Hepatic stellate cell (primary cell): ENCODE measurements at regions not wholly inside any gene's neighbourhood (a gene's known extent, or its start where the extent isn't known, plus 50 kb on each side); places are given as distances from the start of the nearest gene placed in this dataset.
A peak's percentile ranks its signal among the peaks of the same experiment; 100 is the strongest.

Experiments used
- DNase-seq: peaks from one replicate; pipeline ENCODE4 v3.0.0; 2011; ENCODE audit warnings: low spot score

- no peak for DNase-seq
Measured at GRCh38 chr10:109200646-109201045, 722.7 kb downstream of the XPNPEP1 start.

DNA sequence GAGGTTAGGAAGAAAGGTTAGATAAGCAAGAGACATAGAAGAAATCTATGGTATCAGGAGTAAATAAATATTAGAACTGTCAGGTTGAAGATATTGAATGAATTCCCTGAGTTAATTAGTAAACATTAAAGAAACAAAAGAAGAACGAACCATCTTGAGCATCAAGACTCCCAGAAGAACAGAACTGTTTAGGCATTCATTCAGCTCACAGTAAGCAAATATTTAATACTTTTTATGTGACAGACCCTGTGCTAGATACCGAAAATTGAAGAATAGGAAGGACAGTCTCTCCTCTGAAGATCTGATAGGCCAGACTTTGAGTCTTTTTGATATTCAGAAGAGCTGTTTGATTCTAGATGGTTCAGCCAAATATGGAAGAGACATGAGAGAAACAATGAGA is 731.5 kb downstream of the XPNPEP1 start:
- DNase-seq: no peak

DNA sequence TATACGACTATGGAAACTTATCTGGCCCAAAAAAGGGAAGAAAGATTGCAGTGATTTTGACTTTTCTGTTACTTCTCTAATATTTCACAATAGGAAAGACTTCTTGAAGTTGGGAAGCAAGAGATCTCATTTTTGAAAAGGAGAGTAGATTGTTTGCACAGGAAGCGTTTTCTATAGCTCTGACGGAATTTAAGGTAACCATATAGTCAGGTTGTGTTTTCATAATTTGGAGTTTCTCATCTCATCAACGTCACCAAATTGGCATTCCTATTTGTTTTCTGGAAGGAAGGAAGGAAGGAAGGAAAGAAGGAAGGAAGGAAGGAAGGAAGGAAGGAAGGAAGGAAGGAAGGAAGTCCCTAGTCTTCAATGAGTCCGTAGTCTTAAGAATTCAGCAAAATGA is 732.0 kb downstream of the XPNPEP1 start:
- DNase-seq: no peak

DNA sequence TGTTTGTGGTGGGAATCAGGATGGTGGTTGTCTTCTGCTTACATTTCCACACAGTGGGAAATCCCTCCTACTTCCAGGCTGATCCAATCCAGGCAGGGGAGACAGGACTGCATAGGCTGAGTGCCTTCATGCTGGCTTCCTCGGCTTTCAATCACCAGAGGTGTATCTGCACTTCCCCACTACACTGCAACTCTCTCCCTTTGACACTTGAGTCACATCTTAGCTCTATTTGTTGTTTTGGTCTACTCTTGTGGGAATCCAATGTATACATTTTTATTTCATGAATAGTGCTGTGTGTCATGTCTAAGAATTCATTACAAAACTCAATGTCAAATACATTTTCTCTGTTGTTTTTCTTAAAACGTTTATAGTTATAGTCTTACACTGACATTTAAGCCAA is 735.6 kb downstream of the XPNPEP1 start:
- peak; percentile 26 for DNase-seq

- no peak for DNase-seq
Measured at GRCh38 chr10:109183366-109183765, 739.9 kb downstream of the XPNPEP1 start.

DNA sequence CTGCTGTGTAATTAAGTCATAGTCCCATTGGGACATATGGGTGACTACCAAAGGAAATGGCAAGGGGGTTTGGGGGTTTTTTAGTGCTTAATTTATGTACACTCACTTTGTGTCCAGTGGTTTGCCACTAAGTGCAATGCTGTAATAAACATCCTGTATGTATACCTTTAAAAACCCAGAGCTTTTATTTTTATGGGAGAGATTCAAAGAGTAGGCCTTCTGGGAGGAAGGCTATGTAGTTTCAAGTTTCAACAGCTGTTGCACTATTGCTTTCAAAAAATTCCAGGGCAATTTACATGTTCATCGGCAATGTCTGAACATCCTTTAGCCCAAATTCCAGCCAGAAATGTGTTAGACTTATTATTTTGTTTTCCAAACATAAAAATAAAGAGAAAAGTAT is 744.7 kb downstream of the XPNPEP1 start:
- no peak for DNase-seq

DNA sequence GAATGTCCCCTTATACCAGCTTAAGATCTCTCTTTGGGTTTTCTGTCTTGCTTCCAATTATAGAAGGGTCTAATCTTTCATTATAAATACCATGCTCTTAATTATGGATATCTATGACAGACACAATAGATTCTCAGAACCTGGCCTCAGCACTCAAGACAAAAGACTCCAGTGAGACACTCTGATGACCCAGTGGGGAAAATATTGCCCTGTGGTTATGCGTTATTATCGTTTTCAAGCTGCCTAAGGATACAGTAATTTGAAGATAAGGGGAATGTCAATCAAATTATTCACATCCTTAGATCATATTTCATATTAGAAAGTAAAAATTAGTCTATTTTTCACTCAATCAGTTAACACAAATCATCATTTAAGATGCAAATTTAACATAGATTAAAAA is 748.8 kb downstream of the XPNPEP1 start:
- DNase-seq: no peak

GRCh38 chr10:109173937-109174336 is 749.4 kb downstream of the XPNPEP1 start:
- no peak for DNase-seq

DNA sequence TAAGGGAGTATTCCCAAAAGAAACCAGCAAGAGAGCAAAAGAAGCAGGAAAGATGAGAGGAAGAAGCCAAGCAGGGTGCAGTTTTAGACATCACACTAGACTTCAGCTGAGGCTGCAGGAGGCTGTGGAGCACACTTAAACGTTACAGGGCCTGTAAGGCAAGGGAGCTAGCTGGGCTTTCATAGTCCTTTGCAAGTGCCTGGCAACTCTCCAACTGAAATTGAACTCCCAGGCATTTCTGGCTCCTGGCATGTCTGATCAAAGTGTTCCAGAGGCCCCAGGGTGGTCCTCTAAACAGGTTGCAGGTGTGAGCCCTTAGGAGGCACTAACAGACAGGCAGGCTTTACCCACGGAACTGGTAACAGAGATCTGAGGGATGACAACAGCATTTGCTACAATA is 750.2 kb downstream of the XPNPEP1 start:
- DNase-seq: no peak

- DNase-seq: no peak
Measured at GRCh38 chr10:109166935-109167334, 756.4 kb downstream of the XPNPEP1 start.

- DNase-seq: no peak
Measured at GRCh38 chr10:109159351-109159750, 764.0 kb downstream of the XPNPEP1 start.

- no peak for DNase-seq
Measured at GRCh38 chr10:109156396-109156795, 766.9 kb downstream of the XPNPEP1 start.

DNA sequence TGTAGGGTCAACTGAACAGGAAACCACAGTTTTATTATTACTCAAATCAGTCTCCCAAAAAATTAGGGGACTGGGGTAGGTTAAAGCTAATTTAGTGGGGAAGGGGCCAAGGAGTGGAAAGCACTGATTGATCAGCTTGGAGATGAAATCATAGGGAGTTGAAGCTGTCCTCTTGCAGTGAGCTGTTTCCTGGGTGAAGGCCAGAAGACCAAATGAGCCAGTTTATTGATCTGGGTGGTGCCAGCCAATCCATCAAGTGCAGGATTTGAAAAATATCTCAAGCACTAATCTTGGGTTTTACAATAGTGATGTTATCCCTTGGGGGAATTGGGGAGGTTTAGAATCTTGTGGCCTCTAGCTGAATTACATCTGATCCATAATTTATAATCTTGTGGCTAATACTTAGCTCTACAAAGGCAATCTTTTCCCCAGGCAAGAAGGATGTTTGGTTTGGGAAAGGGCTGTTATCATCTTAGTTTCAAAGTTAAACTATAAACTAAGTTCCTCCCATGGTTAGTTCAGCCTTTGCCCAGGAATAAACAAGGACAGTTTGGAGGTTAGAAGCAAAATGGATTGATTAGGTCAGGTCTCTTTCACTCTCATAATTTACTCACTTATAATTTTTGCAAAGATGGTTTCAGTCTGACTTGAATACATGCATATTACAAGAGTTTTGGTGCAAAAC is 773.5 kb downstream of the XPNPEP1 start:
- DNase-seq: no peak

GRCh38 chr10:109127363-109127762 is 795.9 kb downstream of the XPNPEP1 start:
- no peak for DNase-seq

- DNase-seq: no peak
Measured at GRCh38 chr10:109126541-109126940, 796.8 kb downstream of the XPNPEP1 start.

- DNase-seq: no peak
Measured at GRCh38 chr10:109126016-109126415, 797.3 kb downstream of the XPNPEP1 start.

GRCh38 chr10:109115179-109115578 is 808.1 kb downstream of the XPNPEP1 start:
- no peak for DNase-seq

- no peak for DNase-seq
Measured at GRCh38 chr10:109114579-109114978, 808.7 kb downstream of the XPNPEP1 start.

DNA sequence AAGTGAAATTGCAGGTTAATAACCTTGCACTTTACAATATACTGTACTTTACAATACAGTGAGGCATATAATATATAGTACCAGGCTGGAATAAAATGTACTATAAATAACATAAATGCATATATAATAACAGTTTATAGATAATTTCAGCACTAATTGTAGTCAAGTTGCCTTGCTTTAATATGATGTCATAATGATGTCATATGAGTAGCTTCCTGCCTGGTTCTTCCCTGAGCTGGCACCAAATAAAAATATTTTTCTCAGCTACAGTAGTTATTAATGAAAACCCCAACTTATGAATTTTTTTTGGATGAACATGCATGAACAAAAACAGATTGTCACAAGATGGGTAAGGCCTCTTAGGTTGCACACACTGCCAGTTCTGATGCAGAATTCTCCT is 816.7 kb downstream of the XPNPEP1 start:
- DNase-seq: no peak

DNA sequence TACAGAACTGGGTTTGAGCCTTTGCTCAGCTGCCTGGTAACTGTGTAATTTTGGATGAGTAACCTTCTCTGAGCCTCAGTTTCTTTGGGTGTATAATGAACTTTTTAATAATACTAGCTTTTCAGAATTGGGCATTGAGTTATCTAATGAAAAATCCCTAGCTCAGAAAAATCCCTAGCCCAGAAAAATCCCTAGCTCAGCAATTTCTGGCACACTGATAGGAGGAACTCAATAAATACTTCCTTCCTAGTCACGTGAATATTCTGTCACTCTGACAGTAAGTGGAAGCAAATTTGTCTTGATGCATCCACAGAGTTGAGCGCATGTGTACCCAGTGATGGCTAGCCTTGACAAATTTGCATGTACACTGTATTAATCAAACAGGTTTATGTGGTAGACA is 817.6 kb downstream of the XPNPEP1 start:
- no peak for DNase-seq

DNA sequence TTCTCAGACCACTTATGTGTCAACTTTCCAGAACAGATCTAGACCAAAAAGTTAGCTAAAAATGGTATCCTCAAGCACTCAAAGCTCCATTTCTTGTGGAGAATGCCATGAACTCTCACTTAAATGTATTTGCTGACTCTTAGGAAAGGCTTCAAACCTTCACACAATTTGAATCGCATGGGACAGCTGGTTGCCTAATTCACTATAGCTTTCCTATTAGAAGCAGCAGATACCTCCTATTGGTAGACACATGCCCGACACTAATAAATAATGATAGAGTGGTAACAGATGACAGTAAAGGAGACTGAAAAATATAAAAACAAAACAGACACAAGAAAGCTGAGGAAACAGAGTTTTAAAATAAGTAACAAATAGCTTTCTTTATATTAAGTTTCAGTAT is 818.5 kb downstream of the XPNPEP1 start:
- no peak for DNase-seq

DNA sequence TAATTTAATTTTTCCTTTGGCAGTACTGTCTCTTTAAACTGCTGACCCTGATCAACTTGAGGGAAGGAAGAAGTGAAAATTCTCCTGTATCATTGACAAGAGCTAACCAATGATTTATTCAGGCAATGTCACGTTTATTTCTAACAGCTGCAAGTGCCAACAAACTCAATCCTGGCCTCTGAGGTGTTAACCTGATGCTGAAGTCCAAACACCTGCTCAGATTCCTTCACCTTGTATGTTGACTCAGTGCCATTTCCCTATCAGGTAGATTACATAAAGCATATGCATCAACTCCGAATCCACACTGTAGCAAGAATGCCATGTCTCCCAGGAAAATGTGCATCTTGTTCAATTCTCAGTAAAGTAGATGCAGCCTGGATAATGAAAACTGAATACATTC is 820.0 kb downstream of the XPNPEP1 start:
- DNase-seq: no peak

DNA sequence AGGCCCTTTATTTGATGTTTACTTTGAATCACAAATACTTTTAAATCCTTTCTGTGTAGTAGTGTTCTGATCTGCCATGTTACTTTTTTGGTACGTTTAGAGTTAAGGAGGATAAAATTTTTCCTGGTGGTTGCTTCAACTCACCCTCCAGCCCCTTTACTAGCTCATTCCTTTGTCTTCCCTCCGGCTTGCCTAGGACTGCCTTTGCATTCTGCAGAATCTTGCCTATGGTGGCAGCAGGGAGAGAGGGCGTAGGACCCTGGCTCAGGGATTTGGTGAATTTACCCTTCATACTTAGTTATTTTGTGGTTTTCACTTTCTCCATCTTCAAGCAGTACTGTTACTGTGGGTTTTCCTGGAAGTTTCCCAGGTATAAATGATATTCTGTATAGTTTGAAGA is 833.5 kb downstream of the XPNPEP1 start:
- DNase-seq: no peak

DNA sequence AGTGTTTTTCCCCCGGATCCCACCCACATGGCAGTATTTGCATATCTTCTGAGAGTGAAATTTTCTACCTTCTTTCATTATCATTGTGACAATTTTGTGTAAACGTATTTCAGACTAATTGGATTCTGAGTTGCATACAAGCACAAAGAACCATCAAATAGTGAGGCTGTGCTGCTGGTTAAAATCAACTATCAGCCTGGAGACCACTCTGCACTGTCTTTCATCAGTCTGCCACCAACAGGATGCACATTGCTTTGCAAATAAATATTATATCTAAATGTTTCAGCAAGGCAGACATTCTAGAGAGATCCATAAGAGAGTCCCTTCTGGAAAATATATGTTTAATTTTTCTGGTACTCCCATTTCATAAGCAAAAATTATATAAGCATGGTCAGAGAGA is 851.8 kb downstream of the XPNPEP1 start:
- DNase-seq: no peak

DNA sequence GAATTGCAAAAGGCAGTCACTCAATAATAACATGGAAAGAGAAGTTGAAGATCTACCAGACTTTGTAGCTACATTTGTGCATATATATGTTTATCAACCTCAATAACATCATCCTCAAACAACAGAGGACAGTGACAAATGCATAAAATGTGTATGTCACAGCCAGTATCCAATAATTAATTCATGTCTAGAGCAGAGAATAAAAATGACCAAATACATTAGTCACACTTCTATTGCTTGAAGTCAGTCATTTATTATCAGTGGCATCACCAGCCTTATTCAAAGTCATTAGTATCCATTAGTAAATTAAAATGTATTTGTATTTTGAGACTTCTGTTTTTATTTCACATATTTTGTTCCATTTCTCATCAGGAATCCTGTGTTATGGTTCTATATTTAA is 852.8 kb downstream of the XPNPEP1 start:
- no peak for DNase-seq
